ENCODE measurements at regions not wholly inside any gene's neighbourhood (a gene's known extent, or its start where the extent isn't known, plus 50 kb on each side); places are given as distances from the start of the nearest gene placed in this dataset.

DNA sequence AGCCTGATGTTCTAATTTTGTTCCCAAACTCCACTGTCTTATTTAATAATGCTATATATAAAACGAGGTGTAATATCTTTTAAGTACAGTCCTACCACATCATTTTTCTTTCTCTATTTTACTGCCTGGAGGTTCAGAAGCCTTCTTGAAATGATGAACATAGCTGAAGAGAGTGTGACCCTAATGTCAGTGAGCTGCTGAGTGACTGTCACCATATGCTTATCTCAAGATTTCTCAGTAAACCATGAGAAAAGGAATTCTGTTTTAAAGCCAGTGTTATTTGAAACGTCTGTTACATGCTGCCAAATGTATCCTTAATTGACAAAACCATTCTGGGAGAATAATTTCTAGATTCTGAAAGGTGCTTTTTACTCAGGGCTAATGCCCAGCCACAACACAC is 503.5 kb upstream of the TMPRSS15 start:
- TF ChIP-seq, protein P1, sequence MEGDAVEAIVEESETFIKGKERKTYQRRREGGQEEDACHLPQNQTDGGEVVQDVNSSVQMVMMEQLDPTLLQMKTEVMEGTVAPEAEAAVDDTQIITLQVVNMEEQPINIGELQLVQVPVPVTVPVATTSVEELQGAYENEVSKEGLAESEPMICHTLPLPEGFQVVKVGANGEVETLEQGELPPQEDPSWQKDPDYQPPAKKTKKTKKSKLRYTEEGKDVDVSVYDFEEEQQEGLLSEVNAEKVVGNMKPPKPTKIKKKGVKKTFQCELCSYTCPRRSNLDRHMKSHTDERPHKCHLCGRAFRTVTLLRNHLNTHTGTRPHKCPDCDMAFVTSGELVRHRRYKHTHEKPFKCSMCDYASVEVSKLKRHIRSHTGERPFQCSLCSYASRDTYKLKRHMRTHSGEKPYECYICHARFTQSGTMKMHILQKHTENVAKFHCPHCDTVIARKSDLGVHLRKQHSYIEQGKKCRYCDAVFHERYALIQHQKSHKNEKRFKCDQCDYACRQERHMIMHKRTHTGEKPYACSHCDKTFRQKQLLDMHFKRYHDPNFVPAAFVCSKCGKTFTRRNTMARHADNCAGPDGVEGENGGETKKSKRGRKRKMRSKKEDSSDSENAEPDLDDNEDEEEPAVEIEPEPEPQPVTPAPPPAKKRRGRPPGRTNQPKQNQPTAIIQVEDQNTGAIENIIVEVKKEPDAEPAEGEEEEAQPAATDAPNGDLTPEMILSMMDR (IDR thresholded peaks at IDR 0.05; ENCODE audit: control insufficient read depth, insufficient read depth, low read depth, low read length, missing control alignments), result no peak
- no peak overlapping the region for H3K4me3 ChIP-seq (ENCODE audit: control insufficient read depth, low read depth, low read length)
- no peak for DNase-seq (ENCODE audit: low read depth)

- TF ChIP-seq, protein P1 (IDR thresholded peaks at IDR 0.05; ENCODE audit: control insufficient read depth, insufficient read depth, low read depth, low read length, missing control alignments), result no peak
- DNase-seq (ENCODE audit: low read depth), result no peak
- no peak overlapping the region for H3K4me3 ChIP-seq (ENCODE audit: control insufficient read depth, low read depth, low read length)
Measured at GRCh38 chr21:18908641-18909040, 505.1 kb upstream of the TMPRSS15 start.

DNA sequence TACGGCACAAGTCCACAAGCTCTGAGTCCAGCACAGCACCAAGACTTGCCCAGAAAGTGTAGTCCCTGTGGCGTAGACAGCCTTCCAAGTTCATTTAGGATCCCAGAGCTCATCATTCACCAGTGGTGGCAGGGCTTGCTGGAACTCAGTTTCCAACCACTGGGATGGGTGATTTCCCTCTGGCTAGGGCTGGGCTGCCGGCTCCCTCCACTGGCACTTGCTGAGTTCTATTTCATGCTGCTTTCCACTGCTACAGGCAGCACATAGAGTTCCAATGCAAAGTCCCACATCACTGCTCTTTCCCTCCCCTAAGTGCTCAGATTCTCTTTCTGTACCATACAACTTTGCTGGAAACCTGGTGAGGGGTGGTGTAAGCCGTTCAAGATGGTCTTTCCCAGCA is 510.3 kb upstream of the TMPRSS15 start:
- TF ChIP-seq, protein P1 (IDR thresholded peaks at IDR 0.05; ENCODE audit: control insufficient read depth, insufficient read depth, low read depth, low read length, missing control alignments), result no peak
- H3K4me3 ChIP-seq (ENCODE audit: control insufficient read depth, low read depth, low read length), result no peak overlapping the region
- no peak for DNase-seq (ENCODE audit: low read depth)

DNA sequence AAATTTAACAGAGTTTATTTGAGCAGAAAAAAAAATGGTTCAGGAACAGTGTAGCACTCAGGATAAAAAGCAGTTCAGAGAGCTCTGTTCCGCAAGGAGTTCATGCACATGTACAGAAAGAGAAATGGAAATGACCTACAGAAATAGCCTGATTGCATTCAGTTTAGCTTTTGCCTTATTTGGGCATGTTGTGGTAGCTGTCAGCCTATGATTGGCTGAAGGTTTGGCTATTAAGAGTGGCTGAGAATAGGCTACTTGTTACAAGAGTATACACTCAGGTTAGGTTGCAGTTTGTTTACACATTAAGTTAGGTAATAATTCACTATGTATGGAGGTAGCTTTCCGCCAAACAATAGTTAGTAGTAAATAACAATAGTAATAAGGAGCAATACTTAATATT is 511.0 kb upstream of the TMPRSS15 start:
- TF ChIP-seq, protein P1 (IDR thresholded peaks at IDR 0.05; ENCODE audit: control insufficient read depth, insufficient read depth, low read depth, low read length, missing control alignments), result no peak

GRCh38 chr21:18917622-18918021 is 514.0 kb upstream of the TMPRSS15 start:
- TF ChIP-seq, protein P1 (IDR thresholded peaks at IDR 0.05; ENCODE audit: control insufficient read depth, insufficient read depth, low read depth, low read length, missing control alignments), result no peak
- no peak for DNase-seq (ENCODE audit: low read depth)
- no peak overlapping the region for H3K4me3 ChIP-seq (ENCODE audit: control insufficient read depth, low read depth, low read length)

More for the DNA sequence above, 511.0 kb upstream of the TMPRSS15 start:
- no peak for DNase-seq (ENCODE audit: low read depth)
- no peak overlapping the region for H3K4me3 ChIP-seq (ENCODE audit: control insufficient read depth, low read depth, low read length)

DNA sequence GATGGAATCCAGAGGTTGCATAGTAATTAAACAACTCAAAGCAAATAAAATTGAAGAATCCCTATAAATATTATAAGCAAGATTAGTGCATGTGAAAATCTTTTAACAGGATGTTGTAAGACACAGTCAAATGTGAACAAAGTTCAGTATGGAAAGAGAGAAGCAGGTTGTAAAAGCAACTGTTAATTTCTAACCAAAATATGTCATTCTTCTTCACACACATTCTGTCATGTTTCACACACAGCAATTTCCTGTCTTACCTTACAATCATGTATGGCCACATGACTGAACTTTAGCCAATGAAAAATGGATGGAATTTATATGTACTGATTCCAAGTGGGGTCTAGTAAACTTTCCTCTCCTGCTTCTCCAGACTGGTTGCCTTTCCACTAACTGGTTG is 527.7 kb upstream of the TMPRSS15 start:
- no peak overlapping the region for H3K4me3 ChIP-seq (ENCODE audit: control insufficient read depth, low read depth, low read length)
- TF ChIP-seq, protein P1 (IDR thresholded peaks at IDR 0.05; ENCODE audit: control insufficient read depth, insufficient read depth, low read depth, low read length, missing control alignments), result no peak
- DNase-seq (ENCODE audit: low read depth), result no peak

DNA sequence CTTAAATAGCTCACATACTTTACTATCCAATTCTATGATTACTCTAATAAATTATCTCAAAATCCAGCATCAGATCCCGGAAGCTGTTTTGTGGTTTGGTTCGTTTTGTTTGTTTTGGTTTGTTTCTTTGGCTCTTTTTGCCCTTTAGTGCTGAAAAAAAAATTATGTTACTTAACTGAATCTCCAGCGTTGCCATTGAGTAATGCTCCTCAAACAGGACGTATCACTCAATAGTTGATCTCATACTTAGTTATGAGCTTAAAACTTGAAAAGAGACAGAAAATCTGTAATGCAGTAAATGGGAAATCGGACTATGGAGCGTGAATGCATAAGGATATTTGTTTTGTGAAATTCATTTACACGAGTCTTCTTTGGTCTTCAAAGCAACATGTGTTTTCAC is 533.8 kb upstream of the TMPRSS15 start:
- TF ChIP-seq, protein P1 (IDR thresholded peaks at IDR 0.05; ENCODE audit: control insufficient read depth, insufficient read depth, low read depth, low read length, missing control alignments), result no peak
- no peak overlapping the region for H3K4me3 ChIP-seq (ENCODE audit: control insufficient read depth, low read depth, low read length)
- no peak for DNase-seq (ENCODE audit: low read depth)
